ENCODE measurements at regions not wholly inside any gene's neighbourhood (a gene's known extent, or its start where the extent isn't known, plus 50 kb on each side); places are given as distances from the start of the nearest gene placed in this dataset.

GRCh38 chr12:22866406-22866805 lies 241.4 kb downstream of the ETNK1 start:
- DNase-seq (ENCODE audit: low read depth, low spot score), result no peak
- Histone ChIP-seq H3K27ac (ENCODE audit: control insufficient read depth, insufficient read depth, low read length) (no peak overlapping the region), H3K4me1 (ENCODE audit: control insufficient read depth, extremely low read depth, insufficient read depth, low read length) (no peaks in the 10 kb centered on the region), H3K9me1 (ENCODE audit: control insufficient read depth, extremely low read depth, insufficient read depth, low read length) (no peaks in the 10 kb centered on the region), H3K27me3 (ENCODE audit: control insufficient read depth, extremely low read depth, insufficient read depth, low read length) (no peaks in the 10 kb centered on the region), H3K4me3 (ENCODE audit: control insufficient read depth in 2 of 3, extremely low read depth in 1 of 3, insufficient read depth in 2 of 3, low read depth in 1 of 3, low read length in 3 of 3) (no peak overlapping the region), H3K9ac (ENCODE audit: control insufficient read depth, extremely low read depth, insufficient read depth, low read length) (no peak overlapping the region), H3K9me3 (ENCODE audit: control insufficient read depth, low read depth, low read length) (no peaks in the 10 kb centered on the region), H4K20me1 (ENCODE audit: control insufficient read depth, extremely low read depth, insufficient read depth, low read length) (no peaks in the 10 kb centered on the region), H2AFZ (ENCODE audit: control insufficient read depth, low read length) (no peak overlapping the region), H3K4me2 (ENCODE audit: control insufficient read depth, extremely low read depth, insufficient read depth, low read depth, low read length) (no peak overlapping the region), H3K79me2 (ENCODE audit: control insufficient read depth, insufficient read depth, low read length) (no peaks in the 10 kb centered on the region), H3K36me3 (ENCODE audit: control insufficient read depth in 2 of 2, extremely low read depth in 1 of 2, insufficient read depth in 2 of 2, low read length in 2 of 2) (no peaks in the 10 kb centered on the region)
- no peak for FAIRE-seq
- TF ChIP-seq EZH2 (IDR thresholded peaks at IDR 0.05; ENCODE audit: low read length), result no peak
- TF ChIP-seq, protein P1, sequence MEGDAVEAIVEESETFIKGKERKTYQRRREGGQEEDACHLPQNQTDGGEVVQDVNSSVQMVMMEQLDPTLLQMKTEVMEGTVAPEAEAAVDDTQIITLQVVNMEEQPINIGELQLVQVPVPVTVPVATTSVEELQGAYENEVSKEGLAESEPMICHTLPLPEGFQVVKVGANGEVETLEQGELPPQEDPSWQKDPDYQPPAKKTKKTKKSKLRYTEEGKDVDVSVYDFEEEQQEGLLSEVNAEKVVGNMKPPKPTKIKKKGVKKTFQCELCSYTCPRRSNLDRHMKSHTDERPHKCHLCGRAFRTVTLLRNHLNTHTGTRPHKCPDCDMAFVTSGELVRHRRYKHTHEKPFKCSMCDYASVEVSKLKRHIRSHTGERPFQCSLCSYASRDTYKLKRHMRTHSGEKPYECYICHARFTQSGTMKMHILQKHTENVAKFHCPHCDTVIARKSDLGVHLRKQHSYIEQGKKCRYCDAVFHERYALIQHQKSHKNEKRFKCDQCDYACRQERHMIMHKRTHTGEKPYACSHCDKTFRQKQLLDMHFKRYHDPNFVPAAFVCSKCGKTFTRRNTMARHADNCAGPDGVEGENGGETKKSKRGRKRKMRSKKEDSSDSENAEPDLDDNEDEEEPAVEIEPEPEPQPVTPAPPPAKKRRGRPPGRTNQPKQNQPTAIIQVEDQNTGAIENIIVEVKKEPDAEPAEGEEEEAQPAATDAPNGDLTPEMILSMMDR (optimal IDR thresholded peaks at IDR 0.05 in 1 of 3, IDR thresholded peaks at IDR 0.05 in 1 of 3, conservative IDR thresholded peaks at IDR 0.05 in 1 of 3; ENCODE audit: extremely low read depth in 1 of 3, insufficient read depth in 2 of 3, low read length in 3 of 3), result no peak
- dilution Hi-C loops (cut with MboI; ENCODE audit: extremely low pct_ligation_motif_present, low sequenced_read_pairs), result no loop called here

GRCh38 chr12:22874151-22874550 lies 249.2 kb downstream of the ETNK1 start:
- H3K27me3 ChIP-seq (ENCODE audit: control insufficient read depth, extremely low read depth, insufficient read depth, low read length), result no peaks in the 10 kb centered on the region
- H3K36me3 ChIP-seq (ENCODE audit: control insufficient read depth in 2 of 2, extremely low read depth in 1 of 2, insufficient read depth in 2 of 2, low read length in 2 of 2), result no peaks in the 10 kb centered on the region
- H3K27ac ChIP-seq (ENCODE audit: control insufficient read depth, insufficient read depth, low read length), result no peak overlapping the region
- DNase-seq (ENCODE audit: low read depth, low spot score) (no peak), FAIRE-seq (no peak)
- H3K4me3 ChIP-seq (ENCODE audit: control insufficient read depth in 2 of 3, extremely low read depth in 1 of 3, insufficient read depth in 2 of 3, low read depth in 1 of 3, low read length in 3 of 3), result no peak overlapping the region
- no peaks in the 10 kb centered on the region for H3K79me2 ChIP-seq (ENCODE audit: control insufficient read depth, insufficient read depth, low read length)
- TF ChIP-seq EZH2 (IDR thresholded peaks at IDR 0.05; ENCODE audit: low read length), result no peak
- TF ChIP-seq, protein P1 (optimal IDR thresholded peaks at IDR 0.05 in 1 of 3, IDR thresholded peaks at IDR 0.05 in 1 of 3, conservative IDR thresholded peaks at IDR 0.05 in 1 of 3; ENCODE audit: extremely low read depth in 1 of 3, insufficient read depth in 2 of 3, low read length in 3 of 3), result no peak
- no peaks in the 10 kb centered on the region for H3K9me1 ChIP-seq (ENCODE audit: control insufficient read depth, extremely low read depth, insufficient read depth, low read length)
- no peak overlapping the region for H3K4me2 ChIP-seq (ENCODE audit: control insufficient read depth, extremely low read depth, insufficient read depth, low read depth, low read length)
- H4K20me1 ChIP-seq (ENCODE audit: control insufficient read depth, extremely low read depth, insufficient read depth, low read length), result no peaks in the 10 kb centered on the region
- no peaks in the 10 kb centered on the region for H3K9me3 ChIP-seq (ENCODE audit: control insufficient read depth, low read depth, low read length)
- H3K4me1 ChIP-seq (ENCODE audit: control insufficient read depth, extremely low read depth, insufficient read depth, low read length), result no peaks in the 10 kb centered on the region
- H2AFZ ChIP-seq (ENCODE audit: control insufficient read depth, low read length), result no peak overlapping the region
- H3K9ac ChIP-seq (ENCODE audit: control insufficient read depth, extremely low read depth, insufficient read depth, low read length), result no peak overlapping the region
- dilution Hi-C loops (cut with MboI; ENCODE audit: extremely low pct_ligation_motif_present, low sequenced_read_pairs), result no loop called here

All from keratinocyte (primary cell).